GM23248 (cell line): ENCODE measurements at regions not wholly inside any gene's neighbourhood (a gene's known extent, or its start where the extent isn't known, plus 50 kb on each side); places are given as distances from the start of the nearest gene placed in this dataset.

Experiments
- DNase-seq: peaks from one replicate; pipeline ENCODE4 v3.0.0-alpha.2; 2015
- H2AFZ ChIP-seq: fragments of 200-600 bp; sonication (generic); 2 replicates; pipeline ENCODE4 v1.6.1; 2016; ENCODE audit warnings: antibody characterized with exemption
- H3F3A ChIP-seq: fragments of 200-600 bp; sonication (generic); 2 replicates; pipeline ENCODE4 v1.6.1; 2016; ENCODE audit warnings: mild to moderate bottlenecking, antibody characterized with exemption, mixed run types; ENCODE audit not compliant: insufficient read depth
- H3K27ac ChIP-seq: fragments of 200-600 bp; sonication (generic); 2 replicates; pipeline ENCODE4 v1.5.1; 2016; ENCODE audit warnings: mild to moderate bottlenecking
- H3K27me3 ChIP-seq: fragments of 200-600 bp; sonication (generic); replicated peaks from 2 replicates; pipeline ENCODE4 v1.6.1; 2016; ENCODE audit warnings: mild to moderate bottlenecking; ENCODE audit not compliant: insufficient read depth
- H3K36me3 ChIP-seq: fragments of 200-600 bp; sonication (generic); 2 replicates; pipeline ENCODE4 v1.6.1; 2016; ENCODE audit warnings: low read depth, mild to moderate bottlenecking
- H3K4me1 ChIP-seq: fragments of 200-600 bp; sonication (generic); 2 replicates; pipeline ENCODE4 v1.6.1; 2016; ENCODE audit warnings: mild to moderate bottlenecking; ENCODE audit not compliant: insufficient read depth
- H3K4me2 ChIP-seq: fragments of 200-600 bp; sonication (generic); one replicate; pipeline ENCODE4 v1.6.1; 2016; ENCODE audit warnings: mild to moderate bottlenecking; ENCODE audit not compliant: unreplicated experiment
- H3K4me3 ChIP-seq: fragments of 200-600 bp; sonication (generic); 2 replicates; pipeline ENCODE4 v1.5.1; 2016; ENCODE audit warnings: mild to moderate bottlenecking
- H3K79me2 ChIP-seq: fragments of 200-600 bp; sonication (generic); 2 replicates; pipeline ENCODE4 v1.6.1; 2016; ENCODE audit warnings: mild to moderate bottlenecking; ENCODE audit not compliant: insufficient read depth
- H3K9ac ChIP-seq: fragments of 200-600 bp; sonication (generic); 2 replicates; pipeline ENCODE4 v1.6.1; 2016; ENCODE audit warnings: mild to moderate bottlenecking
- H3K9me2 ChIP-seq: fragments of 200-600 bp; sonication (generic); 2 replicates; pipeline ENCODE4 v1.6.1; 2016; ENCODE audit warnings: mixed run types, mild to moderate bottlenecking, moderate library complexity; ENCODE audit not compliant: insufficient read depth
- H3K9me3 ChIP-seq: fragments of 200-600 bp; sonication (generic); one replicate; pipeline ENCODE4 v1.6.1; 2017; ENCODE audit warnings: low read depth
- H4K20me1 ChIP-seq: fragments of 200-600 bp; sonication (generic); 2 replicates; pipeline ENCODE4 v1.6.0; 2016; ENCODE audit not compliant: insufficient read depth
- EZH2 ChIP-seq: fragments of 200-600 bp; sonication (generic); IDR thresholded peaks from 2 replicates; pipeline ENCODE4 v1.6.1; 2018; ENCODE audit warnings: antibody characterized with exemption, mild to moderate bottlenecking; ENCODE audit not compliant: insufficient read depth, poor library complexity, severe bottlenecking
- EZH2phosphoT487 ChIP-seq: fragments of 200-600 bp; sonication (generic); IDR thresholded peaks from 2 replicates; pipeline ENCODE4 v1.6.1; 2018; ENCODE audit warnings: antibody characterized with exemption, moderate library complexity, mild to moderate bottlenecking, low read depth; ENCODE audit not compliant: insufficient read depth
- WGBS, 2 experiments: methylation state at CpG; one replicate each; pipeline ENCODE4 v1.1.6; 2015 to 2017; ENCODE audit warnings: low lambda C conversion rate in 2 of 2, low coverage in 1 of 2; ENCODE audit errors: missing lambda C conversion rate in 2 of 2; 5-methylcytosine and 5-hydroxymethylcytosine counted together
- in situ Hi-C: fragments of 300-500 bp; cut with MboI; formaldehyde crosslinking; loops from 2 replicates; pipeline ENCODE4 v1.15.0; 2020

- no peaks in the 10 kb centered on the region for H3K36me3 ChIP-seq
- WGBS, 2 experiments = 13 to 21% methylated on average over 5 of the region's 5 CpGs
- no peaks in the 10 kb centered on the region for H3K79me2 ChIP-seq
- no peak overlapping the region for H3K4me2 ChIP-seq
- in situ Hi-C loops = no loop called here
- peaks cover 5% of the 10 kb centered on the region for H3K9me3 ChIP-seq
- H3K4me3 ChIP-seq = no peak overlapping the region
- H3K9ac ChIP-seq = no peak overlapping the region
- H3F3A ChIP-seq = no peaks in the 10 kb centered on the region
- TF ChIP-seq EZH2phosphoT487 = no peak
- TF ChIP-seq EZH2 = no peak
- no peaks in the 10 kb centered on the region for H4K20me1 ChIP-seq
- no peak overlapping the region for H3K27ac ChIP-seq
- H2AFZ ChIP-seq = no peak overlapping the region
- no peaks in the 10 kb centered on the region for H3K4me1 ChIP-seq
- no peaks in the 10 kb centered on the region for H3K9me2 ChIP-seq
- DNase-seq = no peak
- H3K27me3 ChIP-seq = no peaks in the 10 kb centered on the region
Measured at GRCh38 chr3:34646911-34647460, 848.6 kb downstream of the PDCD6IP start.

- Histone ChIP-seq H3K9ac (no peak overlapping the region), H3K4me3 (no peak overlapping the region), H3K36me3 (no peaks in the 10 kb centered on the region), H3K9me3 (no peaks in the 10 kb centered on the region), H4K20me1 (no peaks in the 10 kb centered on the region), H3K79me2 (no peaks in the 10 kb centered on the region), H3K27me3 (no peaks in the 10 kb centered on the region), H2AFZ (no peak overlapping the region), H3F3A (no peaks in the 10 kb centered on the region), H3K9me2 (no peaks in the 10 kb centered on the region), H3K4me1 (no peaks in the 10 kb centered on the region), H3K4me2 (no peak overlapping the region), H3K27ac (no peak overlapping the region)
- TF ChIP-seq EZH2 (no peak), EZH2phosphoT487 (no peak)
- DNase-seq = no peak
- WGBS, 2 experiments = 60 to 68% methylated on average over 4 of the region's 4 CpGs
- in situ Hi-C loops = no loop called here
Measured at GRCh38 chr3:34650131-34650530, 851.7 kb downstream of the PDCD6IP start.

DNA sequence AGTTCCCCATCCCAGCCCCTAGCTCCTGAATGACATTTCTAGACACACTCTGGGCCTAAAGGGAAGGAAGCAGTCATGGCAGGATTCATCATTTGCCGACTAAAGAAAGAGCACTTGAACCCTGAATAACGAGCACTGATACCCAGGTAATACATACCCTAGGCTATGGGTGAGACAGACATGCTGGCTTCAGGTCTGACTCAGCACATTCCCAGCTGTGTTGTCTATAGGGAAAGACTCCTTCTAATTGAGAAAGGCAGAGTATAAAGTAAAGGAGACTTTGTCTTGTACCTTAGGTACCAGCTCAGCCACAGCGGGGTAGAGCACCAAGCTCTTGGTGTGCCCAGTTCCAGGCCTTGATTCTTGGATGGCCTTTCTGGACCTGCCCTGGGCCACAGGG, 870.5 kb downstream of the PDCD6IP start:
- Histone ChIP-seq H2AFZ (no peak overlapping the region), H3K9me3 (no peaks in the 10 kb centered on the region), H3K27ac (no peak overlapping the region), H3K9ac (no peak overlapping the region), H3K4me1 (no peaks in the 10 kb centered on the region), H3K79me2 (no peaks in the 10 kb centered on the region), H4K20me1 (no peaks in the 10 kb centered on the region), H3F3A (no peaks in the 10 kb centered on the region), H3K9me2 (no peaks in the 10 kb centered on the region), H3K4me2 (no peak overlapping the region), H3K27me3 (no peaks in the 10 kb centered on the region), H3K4me3 (no peak overlapping the region), H3K36me3 (no peaks in the 10 kb centered on the region)
- DNase-seq = no peak
- TF ChIP-seq EZH2phosphoT487 (no peak), EZH2 (no peak)
- WGBS, 2 experiments = 18 to 28% methylated on average over 3 of the region's 3 CpGs
- in situ Hi-C loops = no loop called here

- no peaks in the 10 kb centered on the region for H3K36me3 ChIP-seq
- no peaks in the 10 kb centered on the region for H3K79me2 ChIP-seq
- H3K9me2 ChIP-seq = no peaks in the 10 kb centered on the region
- WGBS, 2 experiments = 23 to 37% methylated on average over 3 of the region's 3 CpGs
- H4K20me1 ChIP-seq = no peaks in the 10 kb centered on the region
- no peak overlapping the region for H2AFZ ChIP-seq
- no peaks in the 10 kb centered on the region for H3F3A ChIP-seq
- DNase-seq = no peak
- H3K4me2 ChIP-seq = no peak overlapping the region
- no peak for TF ChIP-seq EZH2phosphoT487
- no peak for TF ChIP-seq EZH2
- no peaks in the 10 kb centered on the region for H3K4me1 ChIP-seq
- no peaks in the 10 kb centered on the region for H3K27me3 ChIP-seq
- no peaks in the 10 kb centered on the region for H3K9me3 ChIP-seq
- H3K4me3 ChIP-seq = no peak overlapping the region
- in situ Hi-C loops = no loop called here
- no peak overlapping the region for H3K9ac ChIP-seq
- H3K27ac ChIP-seq = no peak overlapping the region
Measured at GRCh38 chr3:34669490-34669889, 871.1 kb downstream of the PDCD6IP start.
